PFSK-1 (cell line): ENCODE measurements at regions not wholly inside any gene's neighbourhood (a gene's known extent, or its start where the extent isn't known, plus 50 kb on each side); places are given as distances from the start of the nearest gene placed in this dataset.

Source experiments
- FOXP2 ChIP-seq: optimal IDR thresholded peaks from 2 replicates; pipeline ENCODE3; 2011; ENCODE audit warnings: borderline replicate concordance, control low read depth, inconsistent platforms; ENCODE audit not compliant: insufficient read depth; ENCODE audit errors: extremely low read length, extremely low read depth
- POLR2AphosphoS5 ChIP-seq: IDR thresholded peaks from 2 replicates; pipeline ENCODE4 v1.6.1; 2012; ENCODE audit warnings: low read depth, mild to moderate bottlenecking, control low read depth, low read length, moderate library complexity
- REST ChIP-seq, 2 experiments: IDR thresholded peaks; 2 replicates each; pipeline versions ENCODE4 v1.6.1 to v1.8.0; 2011 to 2012; ENCODE audit warnings: low read depth in 2 of 2, low read length in 2 of 2, control low read depth in 1 of 2, inconsistent platforms in 1 of 2, mild to moderate bottlenecking in 1 of 2, moderate library complexity in 1 of 2; ENCODE audit not compliant: insufficient read depth in 1 of 2
- SIN3A ChIP-seq: IDR thresholded peaks from 2 replicates; pipeline ENCODE4 v1.6.1; 2012; ENCODE audit warnings: mild to moderate bottlenecking, low read length, moderate library complexity, borderline replicate concordance; ENCODE audit not compliant: insufficient read depth
- TAF1 ChIP-seq: IDR thresholded peaks from 2 replicates; pipeline ENCODE4 v1.6.1; 2012; ENCODE audit warnings: low read length, control low read depth, borderline replicate concordance; ENCODE audit not compliant: insufficient read depth

GRCh38 chr2:66694087-66694860 lies 259.3 kb downstream of the MEIS1 start:
- TF ChIP-seq REST (IDR thresholded peaks at IDR 0.05; ENCODE audit: insufficient read depth in 1 of 2, low read depth in 2 of 2, low read length in 2 of 2) (no peak), FOXP2 (no peak), POLR2AphosphoS5 (no peak), TAF1 (no peak), SIN3A (no peak)

- TF ChIP-seq SIN3A: no peak
- no peak for TF ChIP-seq REST (IDR thresholded peaks at IDR 0.05; ENCODE audit: insufficient read depth in 1 of 2, low read depth in 2 of 2, low read length in 2 of 2)
Observed at GRCh38 chr2:66695226-66695735, 260.4 kb downstream of the MEIS1 start.

GRCh38 chr2:66696374-66696773 lies 261.4 kb downstream of the MEIS1 start:
- TF ChIP-seq REST (IDR thresholded peaks at IDR 0.05; ENCODE audit: insufficient read depth in 1 of 2, low read depth in 2 of 2, low read length in 2 of 2): no peak
- no peak for TF ChIP-seq TAF1
- TF ChIP-seq POLR2AphosphoS5: no peak
- TF ChIP-seq SIN3A: no peak
- no peak for TF ChIP-seq FOXP2

GRCh38 chr2:66696886-66697285 lies 262.0 kb downstream of the MEIS1 start:
- TF ChIP-seq FOXP2 (no peak), REST (IDR thresholded peaks at IDR 0.05; ENCODE audit: insufficient read depth in 1 of 2, low read depth in 2 of 2, low read length in 2 of 2) (no peak), TAF1 (no peak), POLR2AphosphoS5 (no peak), SIN3A (no peak)

- TF ChIP-seq TAF1: no peak
- TF ChIP-seq SIN3A: no peak
- TF ChIP-seq REST (IDR thresholded peaks at IDR 0.05; ENCODE audit: insufficient read depth in 1 of 2, low read depth in 2 of 2, low read length in 2 of 2): no peak
- TF ChIP-seq POLR2AphosphoS5: no peak
- TF ChIP-seq FOXP2: no peak
Observed at GRCh38 chr2:66697366-66697765, 262.4 kb downstream of the MEIS1 start.
